ENCODE measurements at regions not wholly inside any gene's neighbourhood (a gene's known extent, or its start where the extent isn't known, plus 50 kb on each side); places are given as distances from the start of the nearest gene placed in this dataset.

GRCh38 chr5:67901814-67902496 lies 313.6 kb upstream of the PIK3R1 start (continued):
- TF ChIP-seq TSHZ2 (CRISPR knock-in tag; IDR thresholded peaks at IDR 0.05) (no peak), ISL1 (CRISPR knock-in tag; IDR thresholded peaks at IDR 0.05) (no peak)

- no peak for ATAC-seq
- no peak for TF ChIP-seq RARB (CRISPR knock-in tag; IDR thresholded peaks at IDR 0.05)
- no peak for TF ChIP-seq ZNF8 (CRISPR knock-in tag; IDR thresholded peaks at IDR 0.05)
- no peak for TF ChIP-seq ARNTL (CRISPR knock-in tag; IDR thresholded peaks at IDR 0.05; ENCODE audit: borderline replicate concordance, low read depth)
- TF ChIP-seq ZNF70 (CRISPR knock-in tag; IDR thresholded peaks at IDR 0.05), result no peak
- TF ChIP-seq BACH2 (CRISPR knock-in tag; IDR thresholded peaks at IDR 0.05; ENCODE audit: borderline replicate concordance), result no peak
- no peak for TF ChIP-seq ZNF565 (CRISPR knock-in tag; conservative IDR thresholded peaks at IDR 0.05; ENCODE audit: low read depth)
- TF ChIP-seq ISL1 (CRISPR knock-in tag; IDR thresholded peaks at IDR 0.05), result no peak
- no peak for TF ChIP-seq ESRRG (CRISPR knock-in tag; IDR thresholded peaks at IDR 0.05)
- no peak for TF ChIP-seq TOX (CRISPR knock-in tag; IDR thresholded peaks at IDR 0.05; ENCODE audit: borderline replicate concordance)
Observed at GRCh38 chr5:67900514-67900913, 315.0 kb upstream of the PIK3R1 start.

- TF ChIP-seq PATZ1 (CRISPR knock-in tag; IDR thresholded peaks at IDR 0.05; ENCODE audit: borderline replicate concordance) (no peak), TCF4 (CRISPR knock-in tag; IDR thresholded peaks at IDR 0.05; ENCODE audit: borderline replicate concordance) (no peak), ARNTL (CRISPR knock-in tag; IDR thresholded peaks at IDR 0.05; ENCODE audit: borderline replicate concordance, low read depth) (no peak), TOX (CRISPR knock-in tag; IDR thresholded peaks at IDR 0.05; ENCODE audit: borderline replicate concordance) (no peak), ZC3H10 (CRISPR knock-in tag; IDR thresholded peaks at IDR 0.05) (no peak), OSR1 (CRISPR knock-in tag; IDR thresholded peaks at IDR 0.05) (no peak), CREB5 (CRISPR knock-in tag; IDR thresholded peaks at IDR 0.05; ENCODE audit: low read depth) (no peak), POU6F1 (CRISPR knock-in tag; IDR thresholded peaks at IDR 0.05; ENCODE audit: borderline replicate concordance, low read depth) (no peak), ZNF70 (CRISPR knock-in tag; IDR thresholded peaks at IDR 0.05) (no peak), GLIS3 (CRISPR knock-in tag; IDR thresholded peaks at IDR 0.05) (no peak), CSRNP3 (CRISPR knock-in tag; IDR thresholded peaks at IDR 0.05) (no peak), ZNF8 (CRISPR knock-in tag; IDR thresholded peaks at IDR 0.05) (no peak), PPARA (CRISPR knock-in tag; IDR thresholded peaks at IDR 0.05; ENCODE audit: borderline replicate concordance) (no peak)
- ATAC-seq, result no peak
Observed at GRCh38 chr5:67897980-67898379, 317.6 kb upstream of the PIK3R1 start.

- no peak for ATAC-seq
- TF ChIP-seq ZFP3 (CRISPR knock-in tag; IDR thresholded peaks at IDR 0.05) (no peak), RARB (CRISPR knock-in tag; IDR thresholded peaks at IDR 0.05) (no peak), CSRNP3 (CRISPR knock-in tag; IDR thresholded peaks at IDR 0.05) (no peak), ISL1 (CRISPR knock-in tag; IDR thresholded peaks at IDR 0.05) (no peak), OSR1 (CRISPR knock-in tag; IDR thresholded peaks at IDR 0.05) (no peak), PATZ1 (CRISPR knock-in tag; IDR thresholded peaks at IDR 0.05; ENCODE audit: borderline replicate concordance) (no peak), TOX (CRISPR knock-in tag; IDR thresholded peaks at IDR 0.05; ENCODE audit: borderline replicate concordance) (no peak), ZC3H10 (CRISPR knock-in tag; IDR thresholded peaks at IDR 0.05) (no peak), GLIS3 (CRISPR knock-in tag; IDR thresholded peaks at IDR 0.05) (no peak), CREB5 (CRISPR knock-in tag; IDR thresholded peaks at IDR 0.05; ENCODE audit: low read depth) (no peak), ZNF565 (CRISPR knock-in tag; conservative IDR thresholded peaks at IDR 0.05; ENCODE audit: low read depth) (no peak)
Observed at GRCh38 chr5:67897431-67897830, 318.1 kb upstream of the PIK3R1 start.

Measured in SK-N-SH treated with all-trans-retinoic acid at 6 μM for 48 hours (cell line).